Choroid plexus epithelial cell (primary cell): ENCODE measurements at regions not wholly inside any gene's neighbourhood (a gene's known extent, or its start where the extent isn't known, plus 50 kb on each side); places are given as distances from the start of the nearest gene placed in this dataset.
A peak's percentile ranks its signal among the peaks of the same experiment; 100 is the strongest.

Source experiments
- DNase-seq: peaks from one replicate; pipeline ENCODE4 v3.0.0-alpha.2; 2010; ENCODE audit warnings: low read depth
- H3K4me3 ChIP-seq: 2 replicates; pipeline ENCODE4 v1.5.1; 2011; ENCODE audit warnings: low read depth, mild to moderate bottlenecking, control low read depth, low read length, moderate library complexity
- TF ChIP-seq, protein P1 (sequence below): conservative IDR thresholded peaks from 2 replicates; pipeline ENCODE4 v1.5.1; 2011; ENCODE audit warnings: low read depth, mild to moderate bottlenecking, control low read depth, inconsistent platforms, low read length, moderate library complexity

DNA sequence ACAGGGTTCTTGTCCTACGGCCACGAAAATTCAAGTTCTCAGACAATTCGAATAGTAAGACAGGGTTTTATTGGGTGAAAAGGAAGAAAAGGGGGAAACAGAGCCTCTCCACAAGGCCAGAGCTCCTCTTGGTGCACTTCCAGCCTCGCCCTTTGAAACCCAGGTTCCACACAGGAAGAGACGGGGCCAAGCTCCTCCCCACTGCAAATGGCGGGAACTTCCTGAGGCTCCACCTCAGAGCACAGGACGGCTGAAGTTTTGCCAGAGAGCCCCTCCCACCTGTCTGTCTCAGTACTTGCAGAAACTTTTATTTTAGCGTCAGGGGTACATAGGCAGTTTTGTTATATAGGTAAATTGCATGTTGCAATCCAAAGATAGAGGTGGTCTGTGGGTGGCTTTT, 165.7 kb upstream of the CDH8 start:
- TF ChIP-seq, protein P1, sequence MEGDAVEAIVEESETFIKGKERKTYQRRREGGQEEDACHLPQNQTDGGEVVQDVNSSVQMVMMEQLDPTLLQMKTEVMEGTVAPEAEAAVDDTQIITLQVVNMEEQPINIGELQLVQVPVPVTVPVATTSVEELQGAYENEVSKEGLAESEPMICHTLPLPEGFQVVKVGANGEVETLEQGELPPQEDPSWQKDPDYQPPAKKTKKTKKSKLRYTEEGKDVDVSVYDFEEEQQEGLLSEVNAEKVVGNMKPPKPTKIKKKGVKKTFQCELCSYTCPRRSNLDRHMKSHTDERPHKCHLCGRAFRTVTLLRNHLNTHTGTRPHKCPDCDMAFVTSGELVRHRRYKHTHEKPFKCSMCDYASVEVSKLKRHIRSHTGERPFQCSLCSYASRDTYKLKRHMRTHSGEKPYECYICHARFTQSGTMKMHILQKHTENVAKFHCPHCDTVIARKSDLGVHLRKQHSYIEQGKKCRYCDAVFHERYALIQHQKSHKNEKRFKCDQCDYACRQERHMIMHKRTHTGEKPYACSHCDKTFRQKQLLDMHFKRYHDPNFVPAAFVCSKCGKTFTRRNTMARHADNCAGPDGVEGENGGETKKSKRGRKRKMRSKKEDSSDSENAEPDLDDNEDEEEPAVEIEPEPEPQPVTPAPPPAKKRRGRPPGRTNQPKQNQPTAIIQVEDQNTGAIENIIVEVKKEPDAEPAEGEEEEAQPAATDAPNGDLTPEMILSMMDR, result no peak
- no peak for DNase-seq
- H3K4me3 ChIP-seq, result no peak overlapping the region

DNA sequence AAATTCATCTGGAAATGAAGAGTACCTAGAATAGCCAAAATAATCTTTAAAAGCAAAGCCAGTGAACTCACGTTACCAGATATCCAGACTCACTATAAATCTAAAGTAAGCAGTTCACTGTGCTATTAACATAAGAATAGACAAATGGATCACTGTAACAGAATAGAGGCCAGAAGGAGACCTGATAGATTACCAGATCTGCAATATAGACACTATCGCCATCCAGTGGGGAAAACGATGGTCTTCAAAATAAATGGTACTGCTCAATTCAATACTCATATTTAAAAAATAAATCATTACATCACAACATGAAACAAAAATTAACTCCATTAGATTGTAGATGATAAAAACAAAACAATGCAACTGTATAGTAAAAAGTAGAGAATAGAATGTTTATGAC, 158.6 kb upstream of the CDH8 start:
- TF ChIP-seq, protein P1, result no peak
- no peak overlapping the region for H3K4me3 ChIP-seq
- DNase-seq, result no peak

DNA sequence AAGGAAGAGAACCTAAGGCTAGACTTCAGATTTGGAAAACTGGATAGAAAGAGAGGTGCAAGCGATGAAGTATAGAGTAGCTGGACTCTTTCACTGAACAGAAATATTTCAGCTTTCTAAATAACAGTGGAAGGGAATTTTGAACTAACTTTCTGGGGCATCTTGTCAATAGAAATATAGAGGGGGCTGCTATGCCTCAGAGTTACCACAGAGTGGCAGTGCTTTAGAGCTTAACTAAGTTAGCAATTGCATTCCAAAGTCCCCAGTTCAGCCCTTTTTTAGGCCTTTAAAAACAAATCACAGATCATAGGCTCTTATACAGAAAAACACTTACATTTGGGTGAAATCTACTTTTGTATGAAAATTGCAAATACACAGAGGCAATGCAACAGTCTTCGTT, 154.2 kb upstream of the CDH8 start:
- H3K4me3 ChIP-seq, result no peak overlapping the region
- TF ChIP-seq, protein P1, result no peak
- peak; percentile 1 for DNase-seq

DNA sequence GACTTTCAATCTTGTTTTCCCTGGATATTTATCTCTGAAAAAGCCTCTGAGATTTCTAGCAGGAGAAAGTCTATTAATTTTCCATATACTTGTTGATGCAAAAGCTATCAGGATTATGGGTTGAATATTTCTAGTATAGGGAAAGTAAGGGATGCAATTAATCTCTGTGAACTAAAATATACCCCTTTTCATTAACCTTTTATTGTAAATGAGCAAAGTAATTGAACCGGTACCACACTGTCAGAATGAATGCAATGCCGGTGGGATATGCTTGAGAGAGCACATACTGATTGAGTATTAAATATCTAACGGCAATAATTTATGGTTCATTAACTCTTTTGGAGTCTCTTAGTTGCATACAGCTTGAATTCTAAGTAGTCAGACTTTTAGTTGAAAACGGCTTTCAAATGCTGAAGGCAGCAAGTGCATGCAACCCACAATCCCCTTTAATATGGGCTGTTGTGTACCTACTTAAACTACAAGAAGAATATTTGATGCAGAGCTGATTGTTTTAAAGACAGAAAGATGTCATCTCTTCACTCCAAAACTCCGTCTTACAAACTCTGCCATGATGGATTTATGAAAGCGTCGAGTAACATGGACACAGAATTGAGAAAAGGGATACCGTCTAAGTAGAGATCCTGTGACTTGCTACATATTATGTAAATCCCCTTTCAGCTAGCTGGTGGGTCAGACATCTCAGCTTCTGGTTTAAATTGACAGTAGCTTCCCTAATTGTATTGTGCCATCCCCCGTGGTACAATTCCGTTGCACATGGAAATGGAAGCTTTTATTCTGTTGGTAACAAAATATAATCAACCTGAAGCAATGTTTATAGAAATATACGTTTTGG, 141.3 kb upstream of the CDH8 start:
- no peak for DNase-seq
- TF ChIP-seq, protein P1, result no peak
- H3K4me3 ChIP-seq, result no peak overlapping the region

GRCh38 chr16:62170642-62171041, 134.4 kb upstream of the CDH8 start:
- DNase-seq, result no peak
- H3K4me3 ChIP-seq, result no peak overlapping the region
- TF ChIP-seq, protein P1, result no peak

DNA sequence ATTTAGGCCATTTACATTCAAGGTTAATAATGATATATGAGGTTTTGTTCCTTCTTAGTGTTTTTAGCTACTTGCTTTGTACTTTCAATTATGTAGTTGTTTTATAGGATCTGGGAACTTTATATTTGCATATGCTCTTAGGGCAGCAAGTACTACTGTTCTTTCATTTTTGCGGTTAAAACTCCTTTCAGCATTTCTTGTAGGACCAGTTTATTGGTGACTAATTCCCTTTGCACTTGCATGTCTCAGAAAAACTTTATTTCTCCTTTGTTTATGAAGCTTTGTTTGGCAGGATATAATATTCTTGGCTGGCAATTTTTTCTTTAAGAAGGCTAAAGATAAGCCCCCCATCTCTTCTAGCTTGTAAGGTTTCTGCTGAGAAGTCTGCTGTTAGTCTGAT, 131.3 kb upstream of the CDH8 start:
- TF ChIP-seq, protein P1, result no peak

GRCh38 chr16:62157544-62157943, 121.3 kb upstream of the CDH8 start:
- TF ChIP-seq, protein P1, result no peak
- no peak overlapping the region for H3K4me3 ChIP-seq
- DNase-seq, result no peak

More for the DNA sequence above, 131.3 kb upstream of the CDH8 start:
- no peak overlapping the region for H3K4me3 ChIP-seq
- no peak for DNase-seq
